Stimulated activated CD8-positive, alpha-beta memory T cell treated with anti-CD3 and anti-CD28 coated beads, Interleukin-2, amount 100 ng/mL, for 48 hours (primary cell): ENCODE measurements at regions not wholly inside any gene's neighbourhood (a gene's known extent, or its start where the extent isn't known, plus 50 kb on each side); places are given as distances from the start of the nearest gene placed in this dataset.
"Not testable (repeated sequence)": the region's sequence is repeated elsewhere in the genome, so short reads cannot be mapped to it uniquely, and the experiment has no call there.

Experiments
- DNase-seq, 2 donors: peaks; one replicate each; pipeline ENCODE4 v3.0.0-alpha.2; 2020; ENCODE audit warnings: low read depth in 2 of 2

DNA sequence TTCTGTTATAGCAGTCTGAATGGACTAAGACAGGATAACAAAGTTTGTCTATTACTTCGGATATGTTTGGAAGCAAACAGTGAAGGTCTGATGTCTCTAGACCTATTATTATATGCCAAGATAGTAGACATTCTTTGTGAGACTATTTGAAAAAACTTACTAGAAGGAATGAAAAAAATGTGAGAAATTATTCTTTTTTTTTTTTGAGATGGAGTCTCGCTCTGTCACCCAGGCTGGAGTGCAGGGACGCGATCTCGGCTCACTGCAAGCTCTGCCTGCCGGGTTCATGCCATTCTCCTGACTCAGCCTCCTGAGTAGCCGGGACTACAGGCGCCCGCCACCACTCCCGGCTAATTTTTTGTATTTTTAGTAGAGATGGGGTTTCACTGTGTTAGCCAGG is 690.7 kb upstream of the SLC35B3 start:
- DNase-seq = not testable (repeated sequence)

GRCh38 chr6:9121549-9121948 is 686.2 kb upstream of the SLC35B3 start:
- DNase-seq = no peak

GRCh38 chr6:9116026-9116425 is 680.7 kb upstream of the SLC35B3 start:
- DNase-seq = no peak

- DNase-seq = no peak
Measured at GRCh38 chr6:9112544-9112943, 677.2 kb upstream of the SLC35B3 start.

GRCh38 chr6:9103876-9104521 is 668.7 kb upstream of the SLC35B3 start:
- DNase-seq = no peak

DNA sequence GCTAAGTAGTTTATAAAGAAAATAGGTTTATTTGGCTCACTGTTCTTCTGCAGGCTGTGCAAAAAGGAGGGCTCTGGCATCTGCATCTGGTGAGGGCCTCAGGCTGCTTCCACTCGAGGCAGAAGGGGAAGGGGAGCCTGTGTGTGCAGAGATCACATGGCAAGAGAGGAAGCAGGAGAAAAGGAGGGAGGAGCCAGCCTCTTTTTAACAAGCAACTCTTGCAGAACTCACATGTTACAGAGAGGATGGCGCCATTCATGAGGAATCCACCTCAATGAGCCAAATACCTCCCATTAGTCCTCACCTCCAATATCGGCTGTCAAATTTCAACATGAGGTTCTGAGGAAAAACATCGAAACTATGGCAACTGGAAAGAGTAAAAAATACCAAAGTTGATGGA is 666.6 kb upstream of the SLC35B3 start:
- no peak for DNase-seq

DNA sequence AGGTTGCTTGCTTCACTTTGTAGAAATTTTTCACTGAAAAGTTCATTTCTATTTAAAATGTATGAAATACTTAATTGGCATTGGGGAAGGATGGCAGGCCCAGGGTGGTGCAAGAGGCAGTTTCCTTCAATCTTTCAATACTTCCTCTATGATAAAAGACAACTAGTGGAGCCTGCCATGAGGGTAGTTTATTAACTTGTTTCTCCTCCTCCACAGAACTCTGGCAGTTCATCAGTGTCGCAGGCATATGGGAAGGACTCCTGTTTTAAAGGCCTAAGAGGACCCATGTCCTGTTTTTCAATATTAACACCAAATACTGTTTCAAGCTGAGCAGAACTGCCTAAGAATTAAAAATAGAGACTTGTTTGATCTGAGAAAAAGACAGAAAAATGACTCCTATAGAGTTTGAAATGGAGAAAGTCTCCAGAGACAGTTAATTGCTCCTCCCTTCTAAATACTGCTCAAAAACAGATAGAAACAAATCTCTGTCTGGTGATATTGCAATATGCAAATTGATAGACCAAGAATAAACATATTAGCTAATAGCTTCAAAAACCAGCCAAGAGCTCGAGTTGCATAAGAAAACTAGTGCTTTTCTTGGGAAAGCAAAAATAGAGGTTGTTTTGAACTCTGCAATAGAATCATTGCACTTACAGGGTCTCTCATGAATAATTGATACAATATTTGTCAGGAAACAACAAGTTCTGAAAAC is 665.7 kb upstream of the SLC35B3 start:
- DNase-seq = no peak

DNA sequence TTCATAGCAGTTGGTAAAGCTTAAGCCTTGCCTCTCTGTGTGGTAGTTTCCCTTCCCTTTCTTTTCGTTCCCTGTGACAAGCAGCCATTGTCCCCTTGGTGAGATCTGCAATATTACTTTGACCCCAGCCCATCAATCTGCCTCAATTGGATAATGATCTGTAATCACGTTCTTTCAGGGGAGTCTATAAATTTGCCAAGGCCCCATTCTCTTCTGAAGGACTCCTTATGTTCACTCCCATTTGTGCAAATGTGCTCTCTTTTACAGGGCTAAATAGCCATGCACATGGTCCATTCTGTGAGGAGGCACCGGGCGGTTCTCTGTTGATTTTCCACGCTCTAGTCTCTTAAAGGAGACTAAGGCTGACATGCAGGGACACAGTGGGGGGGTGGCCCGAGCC is 660.4 kb upstream of the SLC35B3 start:
- no peak for DNase-seq

- DNase-seq = no peak
Measured at GRCh38 chr6:9095137-9095536, 659.8 kb upstream of the SLC35B3 start.

DNA sequence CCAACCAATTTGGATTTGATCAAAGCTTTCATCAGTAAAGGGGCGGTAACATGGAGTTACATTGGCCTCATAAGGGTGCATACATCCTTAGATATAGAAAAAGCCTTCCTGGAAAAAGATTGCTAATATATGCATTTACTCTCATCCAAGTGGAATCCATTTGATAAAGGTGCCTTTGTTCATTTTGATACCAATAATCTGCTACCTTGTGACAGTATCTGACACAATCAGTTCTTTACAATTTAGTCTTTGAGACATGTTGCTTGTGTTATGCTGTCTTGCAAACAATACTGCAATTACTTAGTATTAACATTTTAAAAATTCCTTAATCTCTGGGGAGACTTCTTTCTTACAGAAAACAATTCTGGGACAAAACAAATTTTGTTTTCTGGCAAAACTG is 654.4 kb upstream of the SLC35B3 start:
- no peak for DNase-seq

DNA sequence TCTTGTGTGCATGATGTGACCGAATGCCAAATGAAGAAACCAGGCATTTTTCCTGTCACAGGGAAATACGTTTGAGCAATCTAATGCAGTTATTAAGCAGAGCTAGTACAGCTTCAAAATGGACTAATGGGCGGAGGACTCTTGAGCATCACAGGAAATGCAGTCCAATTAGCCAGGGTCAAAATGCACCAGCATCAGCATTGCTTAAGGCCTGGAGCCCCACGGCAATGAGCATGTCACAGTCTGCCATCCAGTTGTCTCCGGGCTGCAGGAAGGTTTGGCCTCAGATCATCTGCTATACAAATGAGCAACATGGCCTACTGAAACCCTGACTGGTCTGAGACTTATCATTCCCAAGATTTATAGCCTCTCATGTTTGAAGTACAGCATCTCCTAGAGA is 652.1 kb upstream of the SLC35B3 start:
- DNase-seq = no peak

DNA sequence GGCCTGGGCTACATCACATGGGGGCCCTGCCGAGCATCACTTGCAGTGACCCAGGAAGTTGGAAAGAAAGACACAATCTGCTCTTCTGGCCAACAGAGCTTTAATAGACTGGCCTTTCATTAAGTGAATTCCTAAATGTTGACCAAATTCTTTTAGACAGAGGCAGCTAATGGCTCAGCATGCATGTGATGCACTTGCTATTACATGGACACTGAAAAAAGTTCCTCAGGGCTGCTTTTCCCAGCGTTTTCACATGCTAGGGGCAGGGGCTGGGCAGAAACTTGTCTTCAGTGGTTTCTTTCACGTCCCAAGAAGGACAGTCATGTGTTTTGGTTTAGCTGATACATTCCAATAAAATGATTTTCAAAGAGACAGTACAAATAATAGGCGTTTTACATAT is 651.0 kb upstream of the SLC35B3 start:
- no peak for DNase-seq

DNA sequence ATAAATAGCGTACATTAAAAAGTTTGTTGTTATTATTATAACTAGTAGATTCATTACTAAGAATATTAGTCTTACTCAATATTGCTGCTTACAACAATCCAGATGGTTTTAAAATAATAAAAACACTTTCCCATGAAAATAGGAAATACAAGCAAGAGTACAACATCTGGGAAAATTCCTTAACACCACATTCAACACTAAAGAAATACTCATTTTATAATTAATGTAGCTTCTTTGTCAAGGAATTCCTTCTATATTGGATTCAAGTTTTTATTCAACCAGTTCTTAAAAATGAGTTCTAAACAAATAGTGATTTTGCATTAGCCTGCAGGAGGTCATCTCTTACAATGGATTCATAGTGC is 650.3 kb upstream of the SLC35B3 start:
- DNase-seq = no peak

DNA sequence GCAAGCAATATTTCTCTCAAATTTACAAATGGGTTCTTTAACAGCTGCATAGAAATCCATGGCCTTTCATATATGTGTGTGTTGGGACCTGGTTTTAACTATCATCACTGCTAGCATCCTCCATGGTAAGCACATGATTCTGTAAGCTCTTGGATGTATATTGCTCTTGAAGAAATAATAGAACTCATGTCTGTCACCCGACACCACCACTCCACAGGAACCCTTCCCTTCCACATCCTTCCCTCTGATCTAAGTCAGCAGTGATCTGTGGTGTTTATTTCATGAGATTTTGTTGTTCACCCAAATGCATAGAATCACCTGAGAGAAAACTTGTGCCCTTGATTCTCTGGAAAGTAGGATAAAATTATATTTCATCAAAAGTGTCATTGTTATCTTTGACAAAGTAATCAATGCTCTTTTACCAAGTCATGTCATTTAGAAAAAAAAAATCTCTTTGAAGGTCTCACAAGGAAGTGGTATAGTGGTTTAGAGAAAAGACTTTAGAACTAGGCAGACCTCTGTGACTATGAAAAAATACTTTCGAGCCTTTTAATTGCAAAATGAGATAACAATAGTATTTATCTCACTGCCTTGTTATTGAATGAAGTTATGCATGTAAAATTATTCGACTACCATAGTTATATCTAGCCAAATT is 649.8 kb upstream of the SLC35B3 start:
- no peak for DNase-seq

DNA sequence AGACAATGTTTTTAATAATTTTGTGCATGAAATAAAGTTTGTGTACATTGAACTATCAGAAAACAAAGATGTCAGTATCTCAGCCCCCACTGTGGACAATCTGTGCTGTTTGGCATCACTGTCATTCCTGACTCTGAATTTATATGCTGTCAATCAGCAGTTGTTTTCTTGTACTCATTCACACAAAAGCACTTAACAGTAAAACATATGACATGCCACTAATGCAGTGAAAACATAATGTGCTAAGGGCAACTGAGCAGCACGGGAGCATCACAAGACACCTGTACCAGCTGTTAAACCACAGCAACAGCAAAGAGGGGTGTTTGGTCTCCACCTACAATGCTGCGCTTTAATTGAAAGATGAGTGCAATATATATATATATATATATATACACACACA is 647.8 kb upstream of the SLC35B3 start:
- DNase-seq = no peak

- DNase-seq = no peak
Measured at GRCh38 chr6:9066726-9067125, 631.4 kb upstream of the SLC35B3 start.

DNA sequence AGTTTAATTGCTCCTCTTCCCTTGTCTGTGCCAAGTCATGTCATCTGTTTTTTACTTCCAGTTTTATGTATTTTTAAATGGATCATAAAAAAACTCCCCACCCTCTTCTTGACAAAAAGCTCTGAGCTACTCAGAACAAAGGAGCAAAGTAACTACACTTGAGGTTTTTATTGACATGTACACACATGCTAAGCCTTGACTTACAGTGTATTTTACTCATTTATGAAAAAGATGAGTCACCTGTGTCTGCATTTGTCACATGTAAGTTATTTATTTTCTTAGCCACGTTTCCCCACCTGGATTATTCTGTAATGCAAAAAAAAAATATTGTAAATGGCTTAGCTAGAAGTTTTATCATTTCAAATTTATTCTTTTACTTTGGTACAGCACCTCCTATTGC is 628.8 kb upstream of the SLC35B3 start:
- no peak for DNase-seq

DNA sequence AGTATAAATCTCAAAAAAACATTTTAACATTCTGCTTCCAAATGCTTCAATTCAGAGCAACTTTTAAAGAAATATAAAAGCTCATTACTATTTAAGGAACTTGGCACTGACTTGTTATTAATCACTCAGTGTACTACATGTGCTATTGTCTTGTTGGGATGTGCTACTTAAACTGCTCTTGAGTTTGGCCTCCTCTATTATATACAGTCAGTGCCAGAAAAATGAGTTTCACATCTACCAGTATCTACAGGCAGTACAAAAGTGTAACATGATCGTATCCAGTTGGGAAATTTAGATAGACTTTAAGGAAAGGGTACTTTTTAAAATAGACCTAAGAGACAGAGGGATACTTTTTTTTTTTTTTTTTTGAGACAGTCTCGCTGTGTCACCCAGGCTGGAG is 627.3 kb upstream of the SLC35B3 start:
- no peak for DNase-seq

DNA sequence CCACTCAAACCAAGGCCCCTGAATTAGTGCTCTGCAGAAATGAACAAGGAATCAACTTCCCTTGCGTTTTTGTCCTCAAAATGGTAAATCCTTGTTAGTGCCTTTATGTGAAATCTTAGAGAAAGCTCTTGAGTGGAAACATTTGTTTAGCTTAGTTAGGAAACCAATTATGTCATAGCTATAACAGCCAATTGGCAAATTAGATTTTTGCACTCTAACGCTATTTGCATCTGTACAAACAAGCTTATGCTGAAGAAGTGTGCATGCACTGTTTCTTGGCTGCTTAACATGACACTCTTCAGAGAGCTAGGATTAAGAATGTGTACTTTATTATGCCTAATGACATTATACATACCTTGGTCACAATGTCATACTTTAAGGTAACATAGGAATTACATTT is 622.6 kb upstream of the SLC35B3 start:
- no peak for DNase-seq

- DNase-seq = no peak
Measured at GRCh38 chr6:9056556-9056955, 621.2 kb upstream of the SLC35B3 start.

- no peak for DNase-seq
Measured at GRCh38 chr6:9044426-9044825, 609.1 kb upstream of the SLC35B3 start.

GRCh38 chr6:9040718-9041117 is 605.4 kb upstream of the SLC35B3 start:
- no peak for DNase-seq

GRCh38 chr6:9039258-9039657 is 603.9 kb upstream of the SLC35B3 start:
- no peak for DNase-seq
